ENCODE measurements at regions not wholly inside any gene's neighbourhood (a gene's known extent, or its start where the extent isn't known, plus 50 kb on each side); places are given as distances from the start of the nearest gene placed in this dataset.

DNA sequence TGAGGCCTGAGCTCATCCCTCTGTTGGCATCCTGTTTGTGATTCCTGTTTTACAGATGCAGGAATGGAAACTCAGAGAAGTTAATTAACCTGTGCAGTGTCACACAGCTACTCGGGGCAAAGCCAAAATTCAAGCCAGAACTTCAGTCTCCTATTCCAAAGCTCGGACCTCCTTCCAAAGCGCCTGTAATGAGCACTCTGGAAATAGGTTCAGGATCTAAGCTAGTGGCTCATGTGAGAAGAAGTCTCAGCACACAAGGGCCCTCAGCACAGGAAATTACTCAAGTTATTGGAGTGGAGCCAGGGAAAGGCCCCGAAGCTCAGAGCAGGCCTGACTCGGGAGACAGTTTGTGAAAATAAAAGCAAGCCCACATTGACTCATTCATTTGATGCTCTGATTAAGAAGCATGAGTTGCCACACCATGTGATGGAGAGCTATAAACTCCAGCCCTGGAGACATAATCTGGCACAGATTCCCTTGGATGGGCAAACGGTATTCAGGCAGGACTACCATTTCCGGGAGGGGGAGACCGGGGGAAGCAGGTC lies 50.6 kb upstream of the LYST start:
- TF ChIP-seq CTCF (IDR thresholded peaks at IDR 0.05) = no peak
- TF ChIP-seq POLR2A (IDR thresholded peaks at IDR 0.05; ENCODE audit: low read depth) = no peak

All from esophagus muscularis mucosa (tissue), 3 donors.